GM18508 (cell line): ENCODE measurements at regions not wholly inside any gene's neighbourhood (a gene's known extent, or its start where the extent isn't known, plus 50 kb on each side); places are given as distances from the start of the nearest gene placed in this dataset.

Experiments used
- ATAC-seq: cut with Tn5 transposase; IDR thresholded peaks from one replicate; pipeline ENCODE4 v1.9.1; 2021; ENCODE audit warnings: moderate number of reproducible peaks; ENCODE audit not compliant: insufficient read depth, unreplicated experiment

- no peak for ATAC-seq
Measured at GRCh38 chr9:119092125-119092524, 277.1 kb downstream of the BRINP1 start.

GRCh38 chr9:119094086-119094485 lies 275.1 kb downstream of the BRINP1 start:
- no peak for ATAC-seq

GRCh38 chr9:119095072-119095471 lies 274.2 kb downstream of the BRINP1 start:
- ATAC-seq: peak; percentile 69

- ATAC-seq: no peak
Measured at GRCh38 chr9:119101048-119101447, 268.2 kb downstream of the BRINP1 start.

GRCh38 chr9:119114681-119115080 lies 254.6 kb downstream of the BRINP1 start:
- no peak for ATAC-seq
